ENCODE measurements at regions not wholly inside any gene's neighbourhood (a gene's known extent, or its start where the extent isn't known, plus 50 kb on each side); places are given as distances from the start of the nearest gene placed in this dataset.

- Histone ChIP-seq H3K9me3 (ENCODE audit: control insufficient read depth in 1 of 2, insufficient read depth in 1 of 2, low read depth in 1 of 2, low read length in 2 of 2) (0 out of 4 replicates have a peak, but pooled peaks cover 0 to 3% of the 10 kb centered on the region in 2 experiments), H3K4me3 (replicated peaks in 1 of 2; ENCODE audit: low read depth in 1 of 2, low read length in 2 of 2) (no peak overlapping the region), H3K4me1 (ENCODE audit: control insufficient read depth in 1 of 2, insufficient read depth in 2 of 2, low read length in 2 of 2) (no peaks in the 10 kb centered on the region), H3K9ac (ENCODE audit: low read length) (no peak overlapping the region), H2AFZ (ENCODE audit: low read depth, low read length, poor library complexity, severe bottlenecking) (no peak overlapping the region), H3K9me2 (ENCODE audit: insufficient read depth) (no peaks in the 10 kb centered on the region), H3K79me2 (ENCODE audit: insufficient read depth, low read length) (no peaks in the 10 kb centered on the region), H3K4me2 (ENCODE audit: low read length) (no peak overlapping the region), H3K27me3 (ENCODE audit: insufficient read depth, low read length) (peaks cover 14% of the 10 kb centered on the region; the same call in 1 of the 2 replicates), H3K36me3 (ENCODE audit: control insufficient read depth in 1 of 2, insufficient read depth in 2 of 2, low read length in 2 of 2) (no peaks in the 10 kb centered on the region), H4K20me1 (ENCODE audit: insufficient read depth) (no peaks in the 10 kb centered on the region), H3K27ac (ENCODE audit: low read depth, low read length) (no peak overlapping the region)
- BruUV-seq (replicated peaks): no TSS peak
- TF ChIP-seq ATF3 (IDR thresholded peaks at IDR 0.05): no peak
- TF ChIP-seq ZNF274 (IDR thresholded peaks at IDR 0.05; ENCODE audit: low read depth, low read length): no peak
- TF ChIP-seq CTCF (IDR thresholded peaks at IDR 0.05 in 2 of 3, conservative IDR thresholded peaks at IDR 0.05 in 1 of 3; ENCODE audit: borderline replicate concordance in 1 of 3, insufficient read depth in 1 of 3, low read depth in 2 of 3, low read length in 2 of 3): no peak
- ChIA-PET POLR2A (no interaction called here), RAD21 (ENCODE audit: low non-redundant PET in 1 of 2, low total read pairs in 2 of 2, uncharacterized antibody in 2 of 2, unreplicated experiment in 2 of 2) (no interaction called here), CTCF (no interaction called here)
- DNase-seq (ENCODE audit: low read depth, low spot score) (no peak), ATAC-seq (no peak)
- intact Hi-C loops (cut with micrococcal nuclease): no loop called here
Measured at GRCh38 chr13:100879255-100879654, 204.7 kb upstream of the TMTC4 start.

- POLR2A ChIA-PET: no interaction called here
- H3K4me3 ChIP-seq (replicated peaks in 1 of 2; ENCODE audit: low read depth in 1 of 2, low read length in 2 of 2): no peak overlapping the region
- RAD21 ChIA-PET (ENCODE audit: low non-redundant PET in 1 of 2, low total read pairs in 2 of 2, uncharacterized antibody in 2 of 2, unreplicated experiment in 2 of 2): no interaction called here
- H3K36me3 ChIP-seq (ENCODE audit: control insufficient read depth in 1 of 2, insufficient read depth in 2 of 2, low read length in 2 of 2): no peaks in the 10 kb centered on the region
- DNase-seq (ENCODE audit: low read depth, low spot score): no peak
- CTCF ChIA-PET: no interaction called here
- H3K27ac ChIP-seq (ENCODE audit: low read depth, low read length): no peak overlapping the region
- no peak overlapping the region for H2AFZ ChIP-seq (ENCODE audit: low read depth, low read length, poor library complexity, severe bottlenecking)
- H3K27me3 ChIP-seq (ENCODE audit: insufficient read depth, low read length): peaks cover 16% of the 10 kb centered on the region; the same call in 1 of the 2 replicates
- TF ChIP-seq EZH2phosphoT487 (IDR thresholded peaks at IDR 0.05; ENCODE audit: borderline replicate concordance) (no peak), REST (IDR thresholded peaks at IDR 0.05; ENCODE audit: low read depth) (no peak), ATF3 (IDR thresholded peaks at IDR 0.05) (no peak), MAX (IDR thresholded peaks at IDR 0.05) (no peak), SIN3A (IDR thresholded peaks at IDR 0.05; ENCODE audit: low read depth) (no peak), EZH2 (IDR thresholded peaks at IDR 0.05) (no peak), CBX3 (IDR thresholded peaks at IDR 0.05; ENCODE audit: low read depth) (no peak)
- H3K4me1 ChIP-seq (ENCODE audit: control insufficient read depth in 1 of 2, insufficient read depth in 2 of 2, low read length in 2 of 2): no peaks in the 10 kb centered on the region
- no peaks in the 10 kb centered on the region for H4K20me1 ChIP-seq (ENCODE audit: insufficient read depth)
- H3K9ac ChIP-seq (ENCODE audit: low read length): no peak overlapping the region
- no peaks in the 10 kb centered on the region for H3K9me2 ChIP-seq (ENCODE audit: insufficient read depth)
- 0 out of 4 replicates have a peak, but pooled peaks cover 0 to 3% of the 10 kb centered on the region in 2 experiments for H3K9me3 ChIP-seq (ENCODE audit: control insufficient read depth in 1 of 2, insufficient read depth in 1 of 2, low read depth in 1 of 2, low read length in 2 of 2)
- H3K79me2 ChIP-seq (ENCODE audit: insufficient read depth, low read length): no peaks in the 10 kb centered on the region
- H3K4me2 ChIP-seq (ENCODE audit: low read length): no peak overlapping the region
- BruUV-seq (replicated peaks): no TSS peak
- intact Hi-C loops (cut with micrococcal nuclease): no loop called here
- no peak for ATAC-seq
Measured at GRCh38 chr13:100876044-100876403, 201.4 kb upstream of the TMTC4 start.

Measured in HCT116 (cell line).